Fibroblast of the aortic adventitia (primary cell): ENCODE measurements at regions not wholly inside any gene's neighbourhood (a gene's known extent, or its start where the extent isn't known, plus 50 kb on each side); places are given as distances from the start of the nearest gene placed in this dataset.
"Not testable (repeated sequence)": the region's sequence is repeated elsewhere in the genome, so short reads cannot be mapped to it uniquely, and the experiment has no call there.

Experiments
- DNase-seq: peaks from one replicate; pipeline ENCODE4 v3.0.0-alpha.2; 2010; ENCODE audit warnings: low read depth
- H3K4me3 ChIP-seq: 2 replicates; pipeline ENCODE4 v1.5.1; 2011; ENCODE audit warnings: low read depth, mild to moderate bottlenecking, control low read depth, low read length, moderate library complexity
- CTCF ChIP-seq: IDR thresholded peaks from 2 replicates; pipeline ENCODE4 v1.5.1; 2011; ENCODE audit warnings: mild to moderate bottlenecking, low read length, control low read depth, inconsistent platforms; ENCODE audit not compliant: insufficient read depth

GRCh38 chr5:112552216-112552615 lies 133.1 kb upstream of the EPB41L4A start:
- no peak overlapping the region for H3K4me3 ChIP-seq
- DNase-seq = no peak
- TF ChIP-seq CTCF = no peak

- TF ChIP-seq CTCF = no peak
- no peak for DNase-seq
- no peak overlapping the region for H3K4me3 ChIP-seq
Measured at GRCh38 chr5:112552791-112553190, 133.7 kb upstream of the EPB41L4A start.

- H3K4me3 ChIP-seq = no peak overlapping the region
- no peak for DNase-seq
Measured at GRCh38 chr5:112554101-112554977, 135.3 kb upstream of the EPB41L4A start.

GRCh38 chr5:112555197-112555596 lies 136.1 kb upstream of the EPB41L4A start:
- H3K4me3 ChIP-seq = no peak overlapping the region
- TF ChIP-seq CTCF = no peak
- DNase-seq = no peak

More at GRCh38 chr5:112554101-112554977, 135.3 kb upstream of the EPB41L4A start:
- no peak for TF ChIP-seq CTCF

GRCh38 chr5:112555691-112556090 lies 136.6 kb upstream of the EPB41L4A start:
- TF ChIP-seq CTCF = no peak
- DNase-seq = peak; percentile 20
- no peak overlapping the region for H3K4me3 ChIP-seq

GRCh38 chr5:112559501-112559900 lies 140.4 kb upstream of the EPB41L4A start:
- H3K4me3 ChIP-seq, DNase-seq: not testable (repeated sequence)

GRCh38 chr5:112560371-112560770 lies 141.3 kb upstream of the EPB41L4A start:
- TF ChIP-seq CTCF = no peak
- H3K4me3 ChIP-seq = no peak overlapping the region
- no peak for DNase-seq
